H9 (cell line): ENCODE measurements at regions not wholly inside any gene's neighbourhood (a gene's known extent, or its start where the extent isn't known, plus 50 kb on each side); places are given as distances from the start of the nearest gene placed in this dataset.

Source experiments
- DNase-seq: peaks from one replicate; pipeline ENCODE4 v3.0.0-alpha.2; 2017
- H2AFZ ChIP-seq: one replicate; pipeline ENCODE4 v1.6.1; 2013; ENCODE audit warnings: mild to moderate bottlenecking, low read length, control low read depth, moderate library complexity
- H2AK5ac ChIP-seq: 2 replicates; pipeline ENCODE4 v1.6.1; 2013; ENCODE audit warnings: low read length, control low read depth, mixed read lengths; ENCODE audit not compliant: insufficient read length
- H2BK120ac ChIP-seq: one replicate; pipeline ENCODE4 v1.6.1; 2013; ENCODE audit warnings: low read depth, mild to moderate bottlenecking, low read length, control low read depth, inconsistent platforms; ENCODE audit not compliant: poor library complexity, severe bottlenecking
- H2BK12ac ChIP-seq: 2 replicates; pipeline ENCODE4 v1.6.1; 2013; ENCODE audit warnings: low read length, control low read depth, mixed read lengths, low read depth; ENCODE audit not compliant: insufficient read length
- H2BK15ac ChIP-seq: 2 replicates; pipeline ENCODE4 v1.6.1; 2013; ENCODE audit warnings: low read depth, low read length, control low read depth
- H2BK20ac ChIP-seq: one replicate; pipeline ENCODE4 v1.6.1; 2013; ENCODE audit warnings: low read depth, mild to moderate bottlenecking, low read length, control low read depth, inconsistent platforms; ENCODE audit not compliant: poor library complexity, severe bottlenecking
- H2BK5ac ChIP-seq: 2 replicates; pipeline ENCODE4 v1.6.1; 2013; ENCODE audit warnings: low read length, control low read depth, mixed read lengths; ENCODE audit not compliant: insufficient read length
- H3K14ac ChIP-seq: 2 replicates; pipeline ENCODE4 v1.6.1; 2013; ENCODE audit warnings: low read length, control low read depth; ENCODE audit not compliant: insufficient read depth
- H3K18ac ChIP-seq: 2 replicates; pipeline ENCODE4 v1.6.1; 2013; ENCODE audit warnings: low read depth, mild to moderate bottlenecking, mixed read lengths, low read length, control low read depth; ENCODE audit not compliant: insufficient read length
- H3K23ac ChIP-seq: 2 replicates; pipeline ENCODE4 v1.6.1; 2013; ENCODE audit warnings: low read length, control low read depth, mixed read lengths, low read depth; ENCODE audit not compliant: insufficient read length
- H3K23me2 ChIP-seq: 2 replicates; pipeline ENCODE4 v1.6.1; 2013; ENCODE audit warnings: low read depth, mild to moderate bottlenecking, mixed read lengths, low read length, control low read depth; ENCODE audit not compliant: insufficient read length, poor library complexity, severe bottlenecking
- H3K27ac ChIP-seq: 2 replicates; pipeline ENCODE4 v1.5.1; 2013; ENCODE audit warnings: low read length, control low read depth, mixed read lengths, low read depth; ENCODE audit not compliant: insufficient read length
- H3K27me3 ChIP-seq: 2 replicates; pipeline ENCODE4 v1.6.1; 2013; ENCODE audit warnings: low read length, control low read depth, inconsistent platforms; ENCODE audit not compliant: insufficient read depth
- H3K4ac ChIP-seq: 2 replicates; pipeline ENCODE4 v1.6.1; 2013; ENCODE audit warnings: low read depth, mild to moderate bottlenecking, control low read depth, inconsistent platforms, low read length, moderate library complexity
- H3K4me1 ChIP-seq: 2 replicates; pipeline ENCODE4 v1.6.1; 2013; ENCODE audit warnings: low read length, control low read depth, inconsistent platforms; ENCODE audit not compliant: insufficient read depth
- H3K4me2 ChIP-seq: 2 replicates; pipeline ENCODE4 v1.6.1; 2013; ENCODE audit warnings: low read length, control low read depth, mixed read lengths; ENCODE audit not compliant: insufficient read length, insufficient read depth
- H3K56ac ChIP-seq: 2 replicates; pipeline ENCODE4 v1.6.1; 2013; ENCODE audit warnings: low read depth, mild to moderate bottlenecking, mixed read lengths, low read length, control low read depth; ENCODE audit not compliant: insufficient read length
- H3K79me1 ChIP-seq: 2 replicates; pipeline ENCODE4 v1.6.1; 2013; ENCODE audit warnings: low read depth, mild to moderate bottlenecking, moderate library complexity, low read length, control low read depth, inconsistent platforms; ENCODE audit not compliant: insufficient read depth, poor library complexity, severe bottlenecking
- H3K79me2 ChIP-seq: 2 replicates; pipeline ENCODE4 v1.6.1; 2013; ENCODE audit warnings: low read length, control low read depth, inconsistent platforms; ENCODE audit not compliant: insufficient read depth
- H3K9ac ChIP-seq: 2 replicates; pipeline ENCODE4 v1.6.1; 2013; ENCODE audit warnings: low read length, control low read depth, mixed read lengths; ENCODE audit not compliant: insufficient read length; ENCODE audit errors: extremely low read depth
- H3K9me3 ChIP-seq: one replicate; pipeline ENCODE4 v1.6.1; 2013; ENCODE audit warnings: low read depth, low read length, inconsistent platforms; ENCODE audit not compliant: control insufficient read depth
- H3T11ph ChIP-seq: one replicate; pipeline ENCODE4 v1.6.1; 2013; ENCODE audit warnings: mild to moderate bottlenecking, low read length, control low read depth, inconsistent platforms
- H4K20me1 ChIP-seq: one replicate; pipeline ENCODE4 v1.6.1; 2013; ENCODE audit not compliant: control insufficient read depth, insufficient read length, insufficient read depth
- H4K5ac ChIP-seq: 2 replicates; pipeline ENCODE4 v1.6.1; 2013; ENCODE audit warnings: low read depth, mild to moderate bottlenecking, mixed read lengths, low read length, control low read depth; ENCODE audit not compliant: insufficient read length
- H4K8ac ChIP-seq: replicated peaks from 2 replicates; pipeline ENCODE4 v1.6.1; 2013; ENCODE audit warnings: low read length, control low read depth, mixed read lengths, low read depth; ENCODE audit not compliant: insufficient read length
- H4K91ac ChIP-seq: 2 replicates; pipeline ENCODE4 v1.6.1; 2013; ENCODE audit warnings: low read depth, mild to moderate bottlenecking, moderate library complexity, mixed read lengths, low read length, control low read depth; ENCODE audit not compliant: insufficient read length
- H3K27ac Mint-ChIP-seq, 3 experiments: 2 replicates in 2 of 3; 3 replicates in 1 of 3; pipeline ENCODE4 v1.8.0; 2020 to 2021; ENCODE audit warnings: mixed read lengths in 3 of 3, mild to moderate bottlenecking in 1 of 3, moderate library complexity in 1 of 3
- H3K27me3 Mint-ChIP-seq: 2 replicates; pipeline ENCODE4 v1.8.0; 2021; ENCODE audit warnings: low read depth, mild to moderate bottlenecking, moderate library complexity, mixed read lengths
- H3K36me3 Mint-ChIP-seq, 3 experiments: 2 replicates in 2 of 3; 3 replicates in 1 of 3; pipeline ENCODE4 v1.8.0; 2020 to 2021; ENCODE audit warnings: low read depth in 3 of 3, mixed read lengths in 3 of 3; ENCODE audit not compliant: insufficient read depth in 1 of 3
- H3K4me1 Mint-ChIP-seq, 2 experiments: 2 replicates each; pipeline ENCODE4 v1.8.0; 2020; ENCODE audit warnings: mixed read lengths in 2 of 2
- H3K4me3 Mint-ChIP-seq, 2 experiments: 2 replicates in 1 of 2; 3 replicates in 1 of 2; pipeline ENCODE4 v1.8.0; 2020 to 2021; ENCODE audit warnings: mild to moderate bottlenecking in 2 of 2, mixed read lengths in 2 of 2, moderate library complexity in 1 of 2
- H3K9me3 Mint-ChIP-seq, 2 experiments: 2 replicates in 1 of 2; 3 replicates in 1 of 2; pipeline ENCODE4 v1.8.0; 2020; ENCODE audit warnings: mild to moderate bottlenecking in 2 of 2, mixed read lengths in 2 of 2, moderate library complexity in 1 of 2
- CTCF ChIP-seq: fragments of 200-600 bp; sonication (generic); conservative IDR thresholded peaks from 3 replicates; pipeline ENCODE4 v1.8.0; 2021; ENCODE audit warnings: antibody characterized with exemption, mild to moderate bottlenecking
- WGBS: extraction: QIAGEN DNeasy Blood & Tissue Kit; methylation state at CpG from one replicate; pipeline ENCODE4 v1.1.7; 2013; ENCODE audit warnings: missing lambda C conversion rate, low lambda C conversion rate, mixed read lengths; ENCODE audit not compliant: insufficient read length; ENCODE audit errors: extremely low coverage; 5-methylcytosine and 5-hydroxymethylcytosine counted together

GRCh38 chr1:209230314-209230713, 353.2 kb upstream of the CAMK1G start:
- no peak for TF ChIP-seq CTCF
- Mint-ChIP-seq H3K27me3 (peaks cover 2% of the 10 kb centered on the region), H3K36me3 (peaks cover 4 to 13% (median 4%) of the 10 kb centered on the region in 3 experiments; a peak in 6 of 7 replicates), H3K9me3 (peaks cover 8 to 14% of the 10 kb centered on the region in 2 experiments), H3K4me3 (no peak overlapping the region), H3K27ac (no peak overlapping the region), H3K4me1 (peaks cover 13 to 23% of the 10 kb centered on the region in 2 experiments)
- Histone ChIP-seq H3K27ac (no peak overlapping the region), H4K91ac (no peak overlapping the region), H3K4me2 (no peak overlapping the region), H3K79me2 (no peaks in the 10 kb centered on the region), H3T11ph (no peak overlapping the region), H4K8ac (no peak overlapping the region), H2AK5ac (no peak overlapping the region), H3K14ac (no peak overlapping the region), H2AFZ (no peak overlapping the region), H2BK12ac (no peak overlapping the region), H2BK20ac (no peak overlapping the region), H4K20me1 (no peaks in the 10 kb centered on the region), H3K23me2 (no peaks in the 10 kb centered on the region), H3K23ac (no peak overlapping the region), H4K5ac (no peak overlapping the region), H3K4me1 (no peaks in the 10 kb centered on the region; the same call in 1 of the 2 replicates), H2BK15ac (no peak overlapping the region), H3K9me3 (no peaks in the 10 kb centered on the region), H3K18ac (no peak overlapping the region), H3K56ac (no peak overlapping the region), H3K27me3 (no peaks in the 10 kb centered on the region), H3K79me1 (no peaks in the 10 kb centered on the region), H2BK5ac (no peak overlapping the region), H3K9ac (no peak overlapping the region), H3K4ac (no peak overlapping the region), H2BK120ac (no peak overlapping the region)
- WGBS = no CpG with 5 or more reads among the region's 1 CpG
- DNase-seq = no peak
